IPS DF 6.9 (cell line): ENCODE measurements at regions not wholly inside any gene's neighbourhood (a gene's known extent, or its start where the extent isn't known, plus 50 kb on each side); places are given as distances from the start of the nearest gene placed in this dataset.
A peak's percentile ranks its signal among the peaks of the same experiment; 100 is the strongest.
"Not testable (repeated sequence)": the region's sequence is repeated elsewhere in the genome, so short reads cannot be mapped to it uniquely, and the experiment has no call there.

ENCODE experiments used
- DNase-seq: peaks from one replicate; pipeline ENCODE4 v3.0.0-alpha.2; 2013; ENCODE audit warnings: low read depth, low spot score
- H3K27ac ChIP-seq: one replicate; pipeline ENCODE4 v1.5.1; 2013; ENCODE audit warnings: low read length, control low read depth
- H3K27me3 ChIP-seq: 2 replicates; pipeline ENCODE4 v1.6.1; 2013; ENCODE audit warnings: mild to moderate bottlenecking, low read length; ENCODE audit not compliant: control insufficient read depth, insufficient read depth
- H3K36me3 ChIP-seq: 2 replicates; pipeline ENCODE4 v1.6.1; 2013; ENCODE audit warnings: low read length; ENCODE audit not compliant: control insufficient read depth, insufficient read depth
- H3K4me1 ChIP-seq: 2 replicates; pipeline ENCODE4 v1.6.1; 2013; ENCODE audit warnings: low read length; ENCODE audit not compliant: control insufficient read depth, insufficient read depth
- H3K4me3 ChIP-seq: 2 replicates; pipeline ENCODE4 v1.5.1; 2013; ENCODE audit warnings: mild to moderate bottlenecking, low read length
- H3K9me3 ChIP-seq: 2 replicates; pipeline ENCODE4 v1.6.1; 2013; ENCODE audit warnings: low read length, inconsistent platforms; ENCODE audit not compliant: control insufficient read depth, insufficient read depth
- WGBS: extraction: QIAGEN DNeasy Blood & Tissue Kit; methylation state at CpG from one replicate; pipeline ENCODE4 v1.1.7; 2013; ENCODE audit warnings: mixed read lengths, missing lambda C conversion rate; ENCODE audit not compliant: insufficient read length, insufficient coverage; 5-methylcytosine and 5-hydroxymethylcytosine counted together

GRCh38 chr4:64747919-64748715 lies 338.9 kb upstream of the TECRL start:
- no CpG with 5 or more reads among the region's 21 CpGs for whole genome bisulfite sequencing
- H3K27ac ChIP-seq, result no peak overlapping the region
- no peak for DNase-seq
- no peak overlapping the region for H3K4me3 ChIP-seq
- H3K27me3 ChIP-seq, result no peaks in the 10 kb centered on the region
- H3K36me3 ChIP-seq, result no peaks in the 10 kb centered on the region; the same call in 1 of the 2 replicates
- H3K9me3 ChIP-seq, result no peaks in the 10 kb centered on the region
- no peaks in the 10 kb centered on the region for H3K4me1 ChIP-seq

- H3K4me3 ChIP-seq, result no peak overlapping the region
- WGBS, result no CpG with 5 or more reads among the region's 3 CpGs
- no peaks in the 10 kb centered on the region for H3K27me3 ChIP-seq
- no peaks in the 10 kb centered on the region for H3K36me3 ChIP-seq
- H3K9me3 ChIP-seq, result no peaks in the 10 kb centered on the region
- H3K4me1 ChIP-seq, result no peaks in the 10 kb centered on the region
- H3K27ac ChIP-seq, result peak overlapping the region; percentile 48
- DNase-seq, result no peak
These were observed 329.0 kb upstream of the TECRL start for GRCh38 chr4:64738240-64738639.

- no CpG with 5 or more reads among the region's 2 CpGs for WGBS
- not testable (repeated sequence) for H3K4me1 ChIP-seq, DNase-seq, H3K4me3 ChIP-seq, H3K27me3 ChIP-seq, H3K9me3 ChIP-seq, H3K36me3 ChIP-seq
- H3K27ac ChIP-seq, result peak overlapping the region; percentile 81
These were observed 328.5 kb upstream of the TECRL start for GRCh38 chr4:64737854-64738138.

GRCh38 chr4:64737026-64737853 lies 328.0 kb upstream of the TECRL start:
- Histone ChIP-seq H3K27me3 (no peaks in the 10 kb centered on the region), H3K9me3 (no peaks in the 10 kb centered on the region), H3K36me3 (no peaks in the 10 kb centered on the region), H3K27ac (peak overlapping the region; percentile 81), H3K4me1 (no peaks in the 10 kb centered on the region), H3K4me3 (no peak overlapping the region)
- no CpG with 5 or more reads among the region's 2 CpGs for WGBS
- DNase-seq, result no peak

- H3K4me1 ChIP-seq, result 0 out of 2 replicates have a peak, but pooled peaks cover 2% of the 10 kb centered on the region
- WGBS, result no CpG with 5 or more reads among the region's 4 CpGs
- H3K36me3 ChIP-seq, result no peaks in the 10 kb centered on the region
- no peaks in the 10 kb centered on the region for H3K27me3 ChIP-seq
- no peaks in the 10 kb centered on the region; the same call in 1 of the 2 replicates for H3K9me3 ChIP-seq
- H3K4me3 ChIP-seq, result no peak overlapping the region
- DNase-seq, result no peak
- H3K27ac ChIP-seq, result no peak overlapping the region
These were observed 320.3 kb upstream of the TECRL start for GRCh38 chr4:64729561-64729960.

- Histone ChIP-seq H3K27ac (no peak overlapping the region), H3K36me3 (no peaks in the 10 kb centered on the region), H3K4me1 (0 out of 2 replicates have a peak, but pooled peaks cover 2% of the 10 kb centered on the region), H3K9me3 (no peaks in the 10 kb centered on the region; the same call in 1 of the 2 replicates), H3K27me3 (no peaks in the 10 kb centered on the region), H3K4me3 (no peak overlapping the region)
- WGBS, result no CpG with 5 or more reads among the region's 2 CpGs
- DNase-seq, result no peak
These were observed 318.7 kb upstream of the TECRL start for GRCh38 chr4:64727960-64728359.

- not testable (repeated sequence) for H3K27me3 ChIP-seq, DNase-seq, H3K4me1 ChIP-seq, H3K9me3 ChIP-seq, H3K36me3 ChIP-seq, H3K4me3 ChIP-seq
- no CpG with 5 or more reads among the region's 5 CpGs for WGBS
- peak overlapping the region; percentile 58 for H3K27ac ChIP-seq
These were observed 318.1 kb upstream of the TECRL start for GRCh38 chr4:64727391-64727790.

- no peak overlapping the region for H3K4me3 ChIP-seq
- no CpG with 5 or more reads among the region's 9 CpGs for WGBS
These were observed 315.4 kb upstream of the TECRL start for GRCh38 chr4:64724689-64725088.

GRCh38 chr4:64721106-64721505 lies 311.9 kb upstream of the TECRL start:
- WGBS, result no CpG with 5 or more reads among the region's 3 CpGs
- Histone ChIP-seq H3K4me3 (no peak overlapping the region), H3K4me1 (no peaks in the 10 kb centered on the region), H3K36me3 (no peaks in the 10 kb centered on the region), H3K27me3 (no peaks in the 10 kb centered on the region), H3K9me3 (no peaks in the 10 kb centered on the region), H3K27ac (no peak overlapping the region)
- no peak for DNase-seq

More at GRCh38 chr4:64724689-64725088, 315.4 kb upstream of the TECRL start:
- Histone ChIP-seq H3K9me3 (no peaks in the 10 kb centered on the region), H3K27me3 (no peaks in the 10 kb centered on the region), H3K36me3 (no peaks in the 10 kb centered on the region), H3K27ac (no peak overlapping the region), H3K4me1 (0 out of 2 replicates have a peak, but pooled peaks cover 2% of the 10 kb centered on the region)
- no peak for DNase-seq

GRCh38 chr4:64718091-64718490 lies 308.8 kb upstream of the TECRL start:
- Histone ChIP-seq H3K4me3 (no peak overlapping the region), H3K4me1 (no peaks in the 10 kb centered on the region), H3K9me3 (no peaks in the 10 kb centered on the region), H3K27me3 (no peaks in the 10 kb centered on the region), H3K27ac (no peak overlapping the region), H3K36me3 (no peaks in the 10 kb centered on the region)
- WGBS, result no CpG with 5 or more reads among the region's 3 CpGs
- DNase-seq, result no peak
